ENCODE measurements at regions not wholly inside any gene's neighbourhood (a gene's known extent, or its start where the extent isn't known, plus 50 kb on each side); places are given as distances from the start of the nearest gene placed in this dataset.

DNA sequence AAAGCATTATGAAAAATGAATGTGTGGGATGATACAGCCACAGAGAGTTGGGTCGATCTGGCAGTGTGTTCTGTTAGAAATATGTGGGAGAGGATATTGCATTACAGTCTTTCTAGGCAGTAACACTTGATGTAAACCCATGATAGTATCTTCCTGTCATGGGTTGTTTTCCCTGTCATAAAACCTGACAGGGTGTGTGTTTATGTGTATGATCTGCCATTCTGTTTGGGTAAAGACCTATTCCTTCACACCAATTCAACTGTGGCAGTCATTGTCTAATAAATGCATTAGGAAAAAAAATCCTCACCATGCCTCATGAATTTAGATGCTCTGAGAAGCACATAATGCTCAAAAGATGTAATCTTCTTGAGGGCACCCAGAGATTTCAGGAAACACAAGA lies 501.7 kb downstream of the CDY2B start:
- TF ChIP-seq, protein P1, sequence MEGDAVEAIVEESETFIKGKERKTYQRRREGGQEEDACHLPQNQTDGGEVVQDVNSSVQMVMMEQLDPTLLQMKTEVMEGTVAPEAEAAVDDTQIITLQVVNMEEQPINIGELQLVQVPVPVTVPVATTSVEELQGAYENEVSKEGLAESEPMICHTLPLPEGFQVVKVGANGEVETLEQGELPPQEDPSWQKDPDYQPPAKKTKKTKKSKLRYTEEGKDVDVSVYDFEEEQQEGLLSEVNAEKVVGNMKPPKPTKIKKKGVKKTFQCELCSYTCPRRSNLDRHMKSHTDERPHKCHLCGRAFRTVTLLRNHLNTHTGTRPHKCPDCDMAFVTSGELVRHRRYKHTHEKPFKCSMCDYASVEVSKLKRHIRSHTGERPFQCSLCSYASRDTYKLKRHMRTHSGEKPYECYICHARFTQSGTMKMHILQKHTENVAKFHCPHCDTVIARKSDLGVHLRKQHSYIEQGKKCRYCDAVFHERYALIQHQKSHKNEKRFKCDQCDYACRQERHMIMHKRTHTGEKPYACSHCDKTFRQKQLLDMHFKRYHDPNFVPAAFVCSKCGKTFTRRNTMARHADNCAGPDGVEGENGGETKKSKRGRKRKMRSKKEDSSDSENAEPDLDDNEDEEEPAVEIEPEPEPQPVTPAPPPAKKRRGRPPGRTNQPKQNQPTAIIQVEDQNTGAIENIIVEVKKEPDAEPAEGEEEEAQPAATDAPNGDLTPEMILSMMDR (IDR thresholded peaks at IDR 0.05) = no peak
- no peak for TF ChIP-seq POLR2A (IDR thresholded peaks at IDR 0.05)
